Smooth muscle cell (in vitro differentiated cells): ENCODE measurements at regions not wholly inside any gene's neighbourhood (a gene's known extent, or its start where the extent isn't known, plus 50 kb on each side); places are given as distances from the start of the nearest gene placed in this dataset.

Experiments used
- DNase-seq: peaks from one replicate; lab custom pipeline; 2025; ENCODE audit not compliant: unreplicated experiment; lab: John Stamatoyannopoulos, UW
- H2AFZ ChIP-seq: fragments of 200-600 bp; sonication (generic); 2 replicates; pipeline ENCODE4 v1.6.0; 2016; ENCODE audit warnings: antibody characterized with exemption, low read depth, mild to moderate bottlenecking
- H3F3A ChIP-seq: fragments of 200-600 bp; sonication (generic); 2 replicates; pipeline ENCODE4 v1.6.0; 2017; ENCODE audit warnings: antibody characterized with exemption, low read depth
- H3K27ac ChIP-seq: fragments of 200-600 bp; sonication (generic); 2 replicates; pipeline ENCODE4 v1.5.1; 2016; ENCODE audit warnings: low read depth, mild to moderate bottlenecking
- H3K27me3 ChIP-seq: fragments of 200-600 bp; sonication (generic); 2 replicates; pipeline ENCODE4 v1.6.1; 2016; ENCODE audit warnings: low read depth, mild to moderate bottlenecking
- H3K36me3 ChIP-seq: fragments of 200-600 bp; sonication (generic); 2 replicates; pipeline ENCODE4 v1.5.1; 2016; ENCODE audit warnings: low read depth
- H3K4me1 ChIP-seq: fragments of 200-600 bp; sonication (generic); 2 replicates; pipeline ENCODE4 v1.5.1; 2016; ENCODE audit warnings: low read depth
- H3K4me2 ChIP-seq: fragments of 200-600 bp; sonication (generic); 2 replicates; pipeline ENCODE4 v1.6.0; 2016; ENCODE audit warnings: mild to moderate bottlenecking
- H3K4me3 ChIP-seq: fragments of 200-600 bp; sonication (generic); 2 replicates; pipeline ENCODE4 v1.5.1; 2016; ENCODE audit warnings: mild to moderate bottlenecking
- H3K79me2 ChIP-seq: fragments of 200-600 bp; sonication (generic); 2 replicates; pipeline ENCODE4 v1.6.0; 2016; ENCODE audit warnings: low read depth, mild to moderate bottlenecking
- H3K9ac ChIP-seq: fragments of 200-600 bp; sonication (generic); 2 replicates; pipeline ENCODE4 v1.6.0; 2016; ENCODE audit warnings: low read depth
- H3K9me3 ChIP-seq: fragments of 200-600 bp; sonication (generic); replicated peaks from 2 replicates; pipeline ENCODE4 v1.5.1; 2016; ENCODE audit warnings: low read depth
- H4K20me1 ChIP-seq: fragments of 200-600 bp; sonication (generic); 2 replicates; pipeline ENCODE4 v1.6.0; 2016; ENCODE audit warnings: low read depth
- CTCF ChIP-seq: fragments of 200-600 bp; sonication (generic); IDR thresholded peaks from 2 replicates; pipeline ENCODE4 v1.5.1; 2017; ENCODE audit warnings: borderline replicate concordance, mild to moderate bottlenecking, antibody characterized with exemption; ENCODE audit not compliant: insufficient read depth, poor library complexity, severe bottlenecking
- WGBS: methylation state at CpG from one replicate; pipeline ENCODE4 v1.1.7; 2016; ENCODE audit warnings: low lambda C conversion rate; 5-methylcytosine and 5-hydroxymethylcytosine counted together

DNA sequence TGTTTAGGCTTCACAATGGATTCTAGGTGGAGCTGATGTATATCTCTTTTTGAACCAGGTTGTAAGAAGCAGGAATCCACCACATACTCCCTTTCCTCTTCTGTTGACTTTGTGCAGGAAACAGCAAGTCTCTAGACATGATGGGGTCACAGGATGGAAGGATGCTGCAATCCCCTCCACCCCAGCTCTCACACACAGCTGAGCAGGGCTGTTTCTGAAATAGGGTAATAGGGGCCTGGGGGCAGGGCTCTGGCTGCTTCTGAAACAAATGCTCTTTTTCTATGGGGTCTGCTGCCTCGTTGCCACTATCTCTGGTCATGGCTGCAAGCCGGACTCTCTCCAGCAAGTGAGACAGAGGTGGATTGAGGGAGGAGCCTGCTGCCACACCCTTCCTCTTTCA lies 148.9 kb downstream of the SOX11 start:
- peaks cover 4% of the 10 kb centered on the region for H3K27me3 ChIP-seq
- H3K9me3 ChIP-seq = no peaks in the 10 kb centered on the region
- no peak overlapping the region for H3K9ac ChIP-seq
- H3K4me1 ChIP-seq = peaks cover 6% of the 10 kb centered on the region
- no peaks in the 10 kb centered on the region for H4K20me1 ChIP-seq
- no peak for TF ChIP-seq CTCF
- H3K27ac ChIP-seq = no peak overlapping the region
- H3K4me2 ChIP-seq = no peak overlapping the region
- DNase-seq = no peak
- 89% methylated on average over 2 of the region's 2 CpGs for WGBS
- no peak overlapping the region for H2AFZ ChIP-seq
- no peaks in the 10 kb centered on the region for H3K36me3 ChIP-seq
- H3K4me3 ChIP-seq = no peak overlapping the region
- H3K79me2 ChIP-seq = no peaks in the 10 kb centered on the region
- H3F3A ChIP-seq = no peaks in the 10 kb centered on the region

GRCh38 chr2:5842326-5842725 lies 150.1 kb downstream of the SOX11 start:
- Histone ChIP-seq H3K27me3 (peaks cover 4% of the 10 kb centered on the region), H3F3A (no peaks in the 10 kb centered on the region), H4K20me1 (no peaks in the 10 kb centered on the region), H3K9ac (no peak overlapping the region), H3K4me3 (no peak overlapping the region), H3K9me3 (no peaks in the 10 kb centered on the region), H3K79me2 (no peaks in the 10 kb centered on the region), H3K27ac (no peak overlapping the region), H3K36me3 (no peaks in the 10 kb centered on the region), H3K4me1 (peaks cover 6% of the 10 kb centered on the region), H3K4me2 (no peak overlapping the region), H2AFZ (no peak overlapping the region)
- TF ChIP-seq CTCF = no peak
- WGBS = 97% methylated on average over 14 of the region's 14 CpGs
- DNase-seq = no peak

GRCh38 chr2:5845798-5846330 lies 153.7 kb downstream of the SOX11 start:
- no peak for TF ChIP-seq CTCF
- H3K4me3 ChIP-seq = no peak overlapping the region
- DNase-seq = no peak
- H3K4me1 ChIP-seq = peaks cover 2% of the 10 kb centered on the region
- H3K79me2 ChIP-seq = no peaks in the 10 kb centered on the region
- no peaks in the 10 kb centered on the region for H3K36me3 ChIP-seq
- no peaks in the 10 kb centered on the region for H3F3A ChIP-seq
- H3K27me3 ChIP-seq = peaks cover 4% of the 10 kb centered on the region
- no peak overlapping the region for H3K9ac ChIP-seq
- H2AFZ ChIP-seq = no peak overlapping the region
- H4K20me1 ChIP-seq = no peaks in the 10 kb centered on the region
- no peak overlapping the region for H3K4me2 ChIP-seq
- whole genome bisulfite sequencing = 71% methylated on average over 6 of the region's 6 CpGs
- H3K27ac ChIP-seq = no peak overlapping the region
- H3K9me3 ChIP-seq = no peaks in the 10 kb centered on the region

DNA sequence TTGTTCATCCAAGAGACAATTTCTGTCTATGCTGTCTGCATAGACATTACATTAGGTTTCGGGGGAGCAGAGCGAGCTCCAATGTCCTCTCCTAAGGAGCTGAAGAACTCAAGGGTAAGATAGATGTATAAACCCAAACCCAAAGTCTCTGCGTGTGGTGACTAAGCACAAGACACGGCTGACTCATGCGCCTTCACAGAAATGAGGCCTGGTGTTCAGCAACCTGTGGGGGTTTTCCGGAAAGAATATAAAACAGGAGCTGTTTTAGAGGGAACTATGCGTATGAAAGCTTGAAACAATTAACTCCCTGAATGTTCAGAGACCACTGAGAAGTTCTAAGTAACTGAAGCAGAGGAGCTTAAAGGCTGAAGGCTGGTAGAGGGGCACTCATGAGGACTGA lies 154.7 kb downstream of the SOX11 start:
- no peak for TF ChIP-seq CTCF
- H3K9ac ChIP-seq = peak overlapping the region; percentile 35
- peak overlapping the region; percentile 54 for H3K4me2 ChIP-seq

More for the DNA sequence above, 154.7 kb downstream of the SOX11 start:
- no peaks in the 10 kb centered on the region for H4K20me1 ChIP-seq
- H2AFZ ChIP-seq = peak overlapping the region; percentile 11
- no peak overlapping the region for H3K4me3 ChIP-seq
- H3K9me3 ChIP-seq = no peaks in the 10 kb centered on the region
- 37% methylated on average over 7 of the region's 7 CpGs for WGBS
- DNase-seq = no peak
- H3K4me1 ChIP-seq = peaks cover 7% of the 10 kb centered on the region
- H3K27ac ChIP-seq = peak overlapping the region; percentile 82
- no peaks in the 10 kb centered on the region for H3F3A ChIP-seq
- H3K27me3 ChIP-seq = no peaks in the 10 kb centered on the region
- no peaks in the 10 kb centered on the region for H3K79me2 ChIP-seq
- no peaks in the 10 kb centered on the region for H3K36me3 ChIP-seq
